ENCODE measurements at regions not wholly inside any gene's neighbourhood (a gene's known extent, or its start where the extent isn't known, plus 50 kb on each side); places are given as distances from the start of the nearest gene placed in this dataset.
A peak's percentile ranks its signal among the peaks of the same experiment; 100 is the strongest.

DNA sequence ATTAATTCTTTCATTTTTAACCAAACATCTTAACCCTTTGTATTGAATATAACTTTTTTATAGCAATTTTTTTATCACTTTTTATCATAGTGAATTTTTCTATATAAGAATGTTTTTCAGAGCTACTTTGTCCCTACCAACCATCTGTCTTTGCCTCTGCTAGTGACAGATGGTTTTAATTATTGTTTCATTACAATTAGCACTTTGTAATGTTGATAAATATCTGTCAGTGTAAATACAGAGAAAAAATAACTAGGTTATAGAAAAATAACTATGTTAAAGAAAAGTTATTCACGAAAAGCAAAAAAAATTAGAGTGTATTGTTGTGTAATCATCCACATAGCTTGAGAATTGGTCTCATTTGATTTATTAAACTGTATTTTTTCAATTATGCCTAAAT, 91.0 kb upstream of the CDH19 start:
- H3K4me3 Mint-ChIP-seq (ENCODE audit: unreplicated experiment): no peak overlapping the region
- H3K4me1 Mint-ChIP-seq (ENCODE audit: low read depth): no peaks in the 10 kb centered on the region
- no peak for DNase-seq (ENCODE audit: low spot score)
- no peaks in the 10 kb centered on the region for H3K36me3 Mint-ChIP-seq (ENCODE audit: low read depth)
- peaks cover 2% of the 10 kb centered on the region for H3K27me3 Mint-ChIP-seq (ENCODE audit: low read depth)
- H3K9me3 Mint-ChIP-seq (ENCODE audit: low read depth): no peaks in the 10 kb centered on the region
- H3K27ac Mint-ChIP-seq (ENCODE audit: unreplicated experiment): no peak overlapping the region
- no peak for TF ChIP-seq CTCF (IDR thresholded peaks at IDR 0.05)

DNA sequence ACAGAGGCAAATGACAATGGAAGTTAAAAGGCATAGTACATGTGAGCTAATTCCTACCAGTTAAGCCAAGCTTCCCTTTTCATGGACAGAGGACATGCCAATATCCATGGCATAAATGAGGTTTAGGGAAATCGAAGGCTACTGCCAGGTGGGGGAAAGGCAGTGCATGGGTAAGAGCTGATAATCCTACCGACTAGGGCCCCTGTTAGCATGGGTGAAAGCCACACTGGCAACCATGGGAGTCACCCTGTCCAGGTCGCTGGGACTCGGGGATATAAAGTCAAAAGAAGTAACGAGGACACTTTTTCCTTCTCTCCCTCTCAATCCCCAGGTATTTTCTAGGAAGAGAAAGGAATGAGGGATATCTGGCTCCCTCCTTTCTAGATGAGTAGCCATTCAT, 83.7 kb upstream of the CDH19 start:
- H3K27me3 Mint-ChIP-seq (ENCODE audit: low read depth): no peaks in the 10 kb centered on the region
- H3K4me1 Mint-ChIP-seq (ENCODE audit: low read depth): peaks cover 6% of the 10 kb centered on the region
- H3K36me3 Mint-ChIP-seq (ENCODE audit: low read depth): no peaks in the 10 kb centered on the region
- H3K9me3 Mint-ChIP-seq (ENCODE audit: low read depth): peaks cover 2% of the 10 kb centered on the region
- no peak for TF ChIP-seq CTCF (IDR thresholded peaks at IDR 0.05)
- DNase-seq (ENCODE audit: low spot score): no peak
- H3K27ac Mint-ChIP-seq (ENCODE audit: unreplicated experiment): no peak overlapping the region
- no peak overlapping the region for H3K4me3 Mint-ChIP-seq (ENCODE audit: unreplicated experiment)

GRCh38 chr18:66682855-66683322, 79.0 kb upstream of the CDH19 start:
- DNase-seq (ENCODE audit: low spot score): no peak

DNA sequence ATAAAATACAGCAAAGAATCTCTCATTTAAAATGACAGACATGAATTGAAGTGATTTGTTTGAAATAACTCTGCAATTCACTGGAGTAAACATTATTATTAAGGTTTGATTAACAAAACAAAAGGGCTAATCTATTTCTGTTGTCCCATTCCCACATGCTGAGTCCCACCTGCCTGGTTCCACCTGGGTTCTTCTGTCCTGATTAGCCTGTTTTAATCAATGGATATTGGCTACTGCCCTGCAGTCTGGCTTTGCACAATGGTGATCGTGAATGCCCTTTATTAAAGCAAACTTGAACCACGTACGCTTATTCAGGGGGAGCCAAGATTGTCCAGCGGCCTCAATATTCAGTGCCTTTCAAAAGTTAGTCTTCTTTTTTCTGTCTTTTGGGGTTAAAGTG, 72.8 kb upstream of the CDH19 start:
- no peak for DNase-seq (ENCODE audit: low spot score)
- no peaks in the 10 kb centered on the region for H3K36me3 Mint-ChIP-seq (ENCODE audit: low read depth)
- H3K4me1 Mint-ChIP-seq (ENCODE audit: low read depth): peaks cover 6% of the 10 kb centered on the region
- H3K27ac Mint-ChIP-seq (ENCODE audit: unreplicated experiment): no peak overlapping the region
- H3K9me3 Mint-ChIP-seq (ENCODE audit: low read depth): peaks cover 4% of the 10 kb centered on the region
- no peaks in the 10 kb centered on the region for H3K27me3 Mint-ChIP-seq (ENCODE audit: low read depth)
- no peak overlapping the region for H3K4me3 Mint-ChIP-seq (ENCODE audit: unreplicated experiment)
- TF ChIP-seq CTCF (IDR thresholded peaks at IDR 0.05): no peak

More at GRCh38 chr18:66682855-66683322, 79.0 kb upstream of the CDH19 start:
- TF ChIP-seq CTCF (IDR thresholded peaks at IDR 0.05): no peak
- Mint-ChIP-seq H3K4me3 (ENCODE audit: unreplicated experiment) (peak overlapping the region; percentile 62), H3K9me3 (ENCODE audit: low read depth) (peaks cover 7% of the 10 kb centered on the region), H3K27ac (ENCODE audit: unreplicated experiment) (no peak overlapping the region), H3K27me3 (ENCODE audit: low read depth) (no peaks in the 10 kb centered on the region), H3K36me3 (ENCODE audit: low read depth) (no peaks in the 10 kb centered on the region), H3K4me1 (ENCODE audit: low read depth) (peaks cover 13% of the 10 kb centered on the region)

GRCh38 chr18:66674286-66674685, 70.4 kb upstream of the CDH19 start:
- no peak for TF ChIP-seq CTCF (IDR thresholded peaks at IDR 0.05)
- H3K4me1 Mint-ChIP-seq (ENCODE audit: low read depth): no peaks in the 10 kb centered on the region
- no peak overlapping the region for H3K27ac Mint-ChIP-seq (ENCODE audit: unreplicated experiment)

More at GRCh38 chr18:66674286-66674685, 70.4 kb upstream of the CDH19 start:
- Mint-ChIP-seq H3K9me3 (ENCODE audit: low read depth) (peaks cover 4% of the 10 kb centered on the region), H3K36me3 (ENCODE audit: low read depth) (no peaks in the 10 kb centered on the region), H3K27me3 (ENCODE audit: low read depth) (no peaks in the 10 kb centered on the region), H3K4me3 (ENCODE audit: unreplicated experiment) (no peak overlapping the region)
- DNase-seq (ENCODE audit: low spot score): no peak

All from chondrocyte (in vitro differentiated cells).